WERI-Rb-1 (cell line): ENCODE measurements at regions not wholly inside any gene's neighbourhood (a gene's known extent, or its start where the extent isn't known, plus 50 kb on each side); places are given as distances from the start of the nearest gene placed in this dataset.

ENCODE experiments used
- DNase-seq: peaks from one replicate; pipeline ENCODE4 v3.0.0-alpha.2; 2020
- H3K27ac ChIP-seq: fragments of 250-450 bp; sonication (Bioruptor Pico); 2 replicates; pipeline ENCODE4 v1.5.1; 2020; ENCODE audit warnings: mild to moderate bottlenecking, moderate library complexity
- H3K27me3 ChIP-seq: fragments of 250-450 bp; sonication (Bioruptor Pico); 2 replicates; pipeline ENCODE4 v1.5.1; 2021; ENCODE audit warnings: mild to moderate bottlenecking, low read depth, moderate library complexity; ENCODE audit not compliant: insufficient read depth, severe bottlenecking
- H3K36me3 ChIP-seq: fragments of 250-450 bp; sonication (Bioruptor Pico); 2 replicates; pipeline ENCODE4 v1.5.1; 2020; ENCODE audit warnings: mild to moderate bottlenecking, moderate library complexity
- H3K4me3 ChIP-seq: 2 replicates; pipeline ENCODE4 v1.5.1; 2011; ENCODE audit warnings: low read depth, mild to moderate bottlenecking, control low read depth, low read length
- H3K9me3 ChIP-seq: fragments of 250-450 bp; sonication (Bioruptor Pico); 2 replicates; pipeline ENCODE4 v1.5.1; 2021; ENCODE audit warnings: mild to moderate bottlenecking, moderate library complexity; ENCODE audit not compliant: severe bottlenecking
- CTCF ChIP-seq: IDR thresholded peaks from 2 replicates; pipeline ENCODE4 v1.5.1; 2011; ENCODE audit warnings: low read depth, mild to moderate bottlenecking, control low read depth, inconsistent platforms, low read length

DNA sequence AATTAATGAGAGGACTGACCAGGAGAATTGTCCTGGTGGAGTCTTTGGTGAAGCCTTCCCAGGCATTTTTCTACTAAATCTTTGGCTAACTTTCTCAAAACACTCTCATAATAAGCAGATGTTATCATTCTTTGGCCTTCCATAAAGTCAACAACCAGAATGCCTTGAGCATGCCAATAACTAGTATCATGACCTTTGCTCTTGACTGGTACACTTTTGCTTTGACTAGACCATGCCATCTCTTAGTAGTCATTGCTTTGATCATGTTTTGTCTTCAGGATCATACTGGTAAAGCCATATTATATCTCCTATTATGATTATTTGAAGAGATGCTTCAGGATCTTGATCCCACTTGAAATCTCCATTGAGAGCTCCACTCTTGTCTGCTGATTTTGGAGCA, 506.9 kb downstream of the ELAVL2 start:
- TF ChIP-seq CTCF = no peak
- no peak overlapping the region for H3K4me3 ChIP-seq
- no peaks in the 10 kb centered on the region for H3K36me3 ChIP-seq
- H3K27me3 ChIP-seq = no peaks in the 10 kb centered on the region
- no peaks in the 10 kb centered on the region for H3K9me3 ChIP-seq
- H3K27ac ChIP-seq = no peak overlapping the region
- DNase-seq = no peak

DNA sequence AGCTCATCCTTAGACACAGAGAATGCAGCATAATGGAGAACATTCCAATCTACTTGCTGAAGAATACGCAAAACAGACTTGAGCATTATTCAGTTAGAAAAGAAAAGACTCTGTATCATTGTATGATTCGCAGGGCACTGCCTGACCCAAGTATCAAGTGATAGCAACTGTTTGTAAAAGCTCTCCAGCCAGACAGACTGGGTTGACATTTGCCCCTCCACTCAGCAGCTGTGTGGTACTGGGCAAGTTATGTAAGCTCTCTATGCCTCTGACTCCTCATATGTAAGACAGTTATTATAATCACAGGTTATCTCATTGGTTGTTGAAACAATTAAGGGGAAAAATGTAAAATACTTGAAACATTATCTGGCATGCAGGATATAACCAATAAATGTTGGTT, 505.0 kb downstream of the ELAVL2 start:
- DNase-seq = no peak
- H3K27me3 ChIP-seq = peaks cover 3% of the 10 kb centered on the region
- H3K4me3 ChIP-seq = no peak overlapping the region
- TF ChIP-seq CTCF = no peak
- H3K27ac ChIP-seq = no peak overlapping the region
- no peaks in the 10 kb centered on the region for H3K9me3 ChIP-seq
- no peaks in the 10 kb centered on the region for H3K36me3 ChIP-seq

DNA sequence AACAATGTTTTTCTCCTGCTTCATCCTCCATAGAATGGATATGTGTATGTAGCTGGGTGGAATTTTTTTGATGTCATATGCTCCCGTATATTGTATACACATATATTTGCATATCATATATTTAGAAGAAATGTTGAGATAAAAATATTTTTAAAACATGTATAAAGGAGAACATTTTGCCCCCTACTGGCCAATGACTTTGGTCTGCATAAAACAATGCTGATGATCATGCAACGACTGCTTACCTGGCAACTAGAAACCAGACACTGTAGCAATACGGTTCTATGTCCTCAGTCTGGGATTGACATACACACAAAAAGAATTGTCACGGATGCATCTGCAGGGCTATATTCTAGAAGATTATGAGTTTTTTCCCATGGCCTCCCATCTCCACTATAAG, 503.6 kb downstream of the ELAVL2 start:
- Histone ChIP-seq H3K36me3 (no peaks in the 10 kb centered on the region), H3K27me3 (peaks cover 3% of the 10 kb centered on the region), H3K4me3 (no peak overlapping the region), H3K9me3 (no peaks in the 10 kb centered on the region), H3K27ac (no peak overlapping the region)
- TF ChIP-seq CTCF = peak; percentile 39; the same call in 1 of the 2 replicates
- no peak for DNase-seq

DNA sequence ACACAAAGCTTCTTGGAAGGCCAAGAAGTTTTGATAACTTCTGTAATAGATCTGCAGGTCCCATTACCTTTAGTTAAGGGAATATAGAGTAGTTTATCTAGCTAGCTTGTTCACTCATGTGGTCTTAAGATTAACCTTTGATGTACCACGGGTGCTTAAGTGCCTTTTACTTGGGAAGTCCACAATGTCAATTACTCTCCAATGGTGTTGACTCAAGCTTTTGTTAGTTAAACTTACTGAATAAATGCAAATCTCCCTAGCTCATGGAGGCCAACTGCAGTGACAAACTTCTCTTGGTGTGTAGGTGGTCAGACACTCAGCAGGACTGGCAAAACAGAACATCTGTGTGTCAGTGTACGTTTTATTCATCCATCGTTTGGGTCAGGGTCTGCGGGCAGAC, 501.5 kb downstream of the ELAVL2 start:
- H3K27ac ChIP-seq = no peak overlapping the region
- H3K9me3 ChIP-seq = no peaks in the 10 kb centered on the region
- TF ChIP-seq CTCF = no peak
- H3K36me3 ChIP-seq = no peaks in the 10 kb centered on the region
- peaks cover 3% of the 10 kb centered on the region for H3K27me3 ChIP-seq
- no peak overlapping the region for H3K4me3 ChIP-seq
- no peak for DNase-seq

- no peak overlapping the region for H3K27ac ChIP-seq
- peaks cover 3% of the 10 kb centered on the region for H3K27me3 ChIP-seq
- no peak for DNase-seq
- H3K9me3 ChIP-seq = peaks cover 7% of the 10 kb centered on the region
- no peak for TF ChIP-seq CTCF
- H3K36me3 ChIP-seq = no peaks in the 10 kb centered on the region
- no peak overlapping the region for H3K4me3 ChIP-seq
These were observed 499.4 kb downstream of the ELAVL2 start for GRCh38 chr9:23326597-23326996.

DNA sequence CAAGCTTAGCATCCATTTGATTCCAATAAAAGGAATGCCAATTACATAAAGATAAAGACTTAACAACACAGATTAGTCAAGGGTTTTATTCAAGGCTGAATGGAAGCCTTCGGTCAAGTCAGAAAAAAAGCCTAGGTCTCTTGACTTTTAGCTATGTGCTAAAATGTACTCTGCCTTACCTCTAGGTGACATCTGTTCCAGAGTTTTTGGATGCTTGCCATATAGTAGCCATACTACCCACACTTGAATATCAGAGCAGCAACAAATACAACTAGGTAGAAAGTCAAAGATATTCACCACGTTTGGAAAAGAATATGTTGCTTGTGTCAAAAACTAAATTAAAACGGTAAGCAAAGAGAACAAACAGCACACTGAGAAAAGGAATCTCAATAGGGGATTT, 484.7 kb downstream of the ELAVL2 start:
- Histone ChIP-seq H3K27ac (no peak overlapping the region), H3K9me3 (peaks cover 3% of the 10 kb centered on the region), H3K4me3 (no peak overlapping the region), H3K36me3 (no peaks in the 10 kb centered on the region), H3K27me3 (no peaks in the 10 kb centered on the region)
- TF ChIP-seq CTCF = no peak
- DNase-seq = no peak
